Astrocyte (in vitro differentiated cells and primary cell): ENCODE measurements at regions not wholly inside any gene's neighbourhood (a gene's known extent, or its start where the extent isn't known, plus 50 kb on each side); places are given as distances from the start of the nearest gene placed in this dataset.

Experiments used
- CTCF ChIP-seq: IDR thresholded peaks from 2 replicates; pipeline ENCODE4 v1.5.1; 2011; ENCODE audit warnings: low read depth, mild to moderate bottlenecking, inconsistent platforms, low read length, moderate library complexity; ENCODE audit not compliant: insufficient read depth
- EZH2 ChIP-seq: IDR thresholded peaks from 2 replicates; pipeline ENCODE4 v1.6.1; 2012; ENCODE audit warnings: mild to moderate bottlenecking, low read length, inconsistent platforms; ENCODE audit not compliant: insufficient read depth

GRCh38 chr2:138950486-138950885, 170.3 kb upstream of the NXPH2 start:
- TF ChIP-seq CTCF (no peak), EZH2 (no peak)
